SKM-1 (cell line): ENCODE measurements at regions not wholly inside any gene's neighbourhood (a gene's known extent, or its start where the extent isn't known, plus 50 kb on each side); places are given as distances from the start of the nearest gene placed in this dataset.
A peak's percentile ranks its signal among the peaks of the same experiment; 100 is the strongest.
"Not testable (repeated sequence)": the region's sequence is repeated elsewhere in the genome, so short reads cannot be mapped to it uniquely, and the experiment has no call there.

Experiments used
- DNase-seq: peaks from one replicate; lab custom pipeline; 2025; ENCODE audit not compliant: unreplicated experiment; lab: John Stamatoyannopoulos, UW

- no peak for DNase-seq
Observed at GRCh38 chrX:97850911-97851310, 967.2 kb downstream of the RPA4 start.

- DNase-seq, result no peak
Observed at GRCh38 chrX:97854086-97854485, 970.4 kb downstream of the RPA4 start.

- DNase-seq, result no peak
Observed at GRCh38 chrX:97858592-97858991, 974.9 kb downstream of the RPA4 start.

- DNase-seq, result no peak
Observed at GRCh38 chrX:97860226-97860625, 976.5 kb downstream of the RPA4 start.

- no peak for DNase-seq
Observed at GRCh38 chrX:97863261-97863660, 979.6 kb downstream of the RPA4 start.

GRCh38 chrX:97867266-97867665 lies 983.6 kb downstream of the RPA4 start:
- no peak for DNase-seq

GRCh38 chrX:97876697-97877407 lies 993.1 kb downstream of the RPA4 start:
- no peak for DNase-seq

GRCh38 chrX:97882306-97882705 lies 998.6 kb downstream of the RPA4 start:
- no peak for DNase-seq

- no peak for DNase-seq
Observed at GRCh38 chrX:97895751-97896150, 1012.0 kb downstream of the RPA4 start.

- no peak for DNase-seq
Observed at GRCh38 chrX:97897998-97898397, 1014.3 kb downstream of the RPA4 start.

- no peak for DNase-seq
Observed at GRCh38 chrX:97898798-97899197, 1015.1 kb downstream of the RPA4 start.

- DNase-seq, result no peak
Observed at GRCh38 chrX:97907791-97908190, 1024.1 kb downstream of the RPA4 start.

- peak; percentile 12 for DNase-seq
Observed at GRCh38 chrX:97909245-97909644, 1025.5 kb downstream of the RPA4 start.

- not testable (repeated sequence) for DNase-seq
Observed at GRCh38 chrX:97915390-97915789, 1031.7 kb downstream of the RPA4 start.

GRCh38 chrX:97921223-97921622 lies 1037.5 kb downstream of the RPA4 start:
- not testable (repeated sequence) for DNase-seq

- no peak for DNase-seq
Observed at GRCh38 chrX:97931586-97931985, 1047.9 kb downstream of the RPA4 start.

GRCh38 chrX:97936296-97936695 lies 1052.6 kb downstream of the RPA4 start:
- no peak for DNase-seq

- no peak for DNase-seq
Observed at GRCh38 chrX:97938706-97939105, 1055.0 kb downstream of the RPA4 start.

- no peak for DNase-seq
Observed at GRCh38 chrX:97968376-97969163, 1084.9 kb downstream of the RPA4 start.

GRCh38 chrX:97984641-97985040 lies 1100.9 kb downstream of the RPA4 start:
- DNase-seq, result no peak

- DNase-seq, result no peak
Observed at GRCh38 chrX:97985096-97985495, 1101.4 kb downstream of the RPA4 start.

GRCh38 chrX:97987979-97988378 lies 1104.3 kb downstream of the RPA4 start:
- no peak for DNase-seq
